ENCODE measurements at regions not wholly inside any gene's neighbourhood (a gene's known extent, or its start where the extent isn't known, plus 50 kb on each side); places are given as distances from the start of the nearest gene placed in this dataset.

DNA sequence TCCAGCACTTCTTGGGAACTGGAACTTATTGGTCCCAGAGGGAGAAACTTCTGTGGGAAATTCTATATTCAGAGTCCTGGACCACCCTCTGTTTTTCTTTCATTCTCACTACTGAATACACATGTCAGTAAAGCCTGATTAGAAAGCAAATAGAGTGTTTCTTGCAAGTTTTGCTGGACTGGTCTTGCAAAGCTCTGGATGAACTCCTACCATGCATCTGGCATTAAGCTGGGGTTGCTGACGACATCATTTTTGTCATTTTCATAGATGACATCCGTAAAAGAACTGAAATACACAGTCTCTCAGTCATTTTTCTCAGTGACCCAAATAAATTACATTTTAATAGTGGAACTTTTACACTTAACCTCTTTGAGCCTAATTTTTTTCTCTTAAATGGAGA, 283.2 kb downstream of the DMAC1 start:
- TF ChIP-seq CTCF (IDR thresholded peaks at IDR 0.05; ENCODE audit: insufficient read depth, low read depth, low read length, missing control alignments): no peak
- H3K4me3 ChIP-seq (ENCODE audit: low read depth, low read length): no peak overlapping the region
- no peak for DNase-seq (ENCODE audit: low read depth)

GRCh38 chr9:7510199-7510598, 289.4 kb downstream of the DMAC1 start:
- no peak overlapping the region for H3K4me3 ChIP-seq (ENCODE audit: low read depth, low read length)
- no peak for TF ChIP-seq CTCF (IDR thresholded peaks at IDR 0.05; ENCODE audit: insufficient read depth, low read depth, low read length, missing control alignments)
- no peak for DNase-seq (ENCODE audit: low read depth)

- TF ChIP-seq CTCF (IDR thresholded peaks at IDR 0.05; ENCODE audit: insufficient read depth, low read depth, low read length, missing control alignments): no peak
- no peak for DNase-seq (ENCODE audit: low read depth)
- H3K4me3 ChIP-seq (ENCODE audit: low read depth, low read length): no peak overlapping the region
Measured at GRCh38 chr9:7509576-7510145, 289.9 kb downstream of the DMAC1 start.

GRCh38 chr9:7508516-7508915, 291.1 kb downstream of the DMAC1 start:
- DNase-seq (ENCODE audit: low read depth): no peak
- H3K4me3 ChIP-seq (ENCODE audit: low read depth, low read length): no peak overlapping the region
- TF ChIP-seq CTCF (IDR thresholded peaks at IDR 0.05; ENCODE audit: insufficient read depth, low read depth, low read length, missing control alignments): no peak

GRCh38 chr9:7507566-7508270, 291.9 kb downstream of the DMAC1 start:
- no peak for DNase-seq (ENCODE audit: low read depth)
- H3K4me3 ChIP-seq (ENCODE audit: low read depth, low read length): no peak overlapping the region
- TF ChIP-seq CTCF (IDR thresholded peaks at IDR 0.05; ENCODE audit: insufficient read depth, low read depth, low read length, missing control alignments): no peak

DNA sequence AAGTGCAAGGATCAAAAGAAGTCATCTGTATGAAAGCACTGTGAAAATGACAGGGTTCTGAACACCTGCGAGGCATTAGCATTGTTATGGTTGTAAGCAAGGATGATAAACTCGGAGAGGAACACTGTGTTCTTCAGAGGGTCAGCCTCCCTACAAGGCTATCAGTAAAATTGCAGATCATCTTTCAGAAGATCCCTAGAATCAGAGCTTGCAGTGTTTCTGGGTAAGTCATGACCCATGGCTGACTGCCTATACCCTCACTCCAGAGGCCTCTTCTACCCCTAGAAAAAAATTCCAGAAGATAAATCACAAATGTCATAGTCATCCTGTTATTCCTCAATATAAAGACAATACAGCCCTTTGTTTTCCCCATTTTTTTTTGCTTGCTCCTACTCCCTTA, 292.6 kb downstream of the DMAC1 start:
- TF ChIP-seq CTCF (IDR thresholded peaks at IDR 0.05; ENCODE audit: insufficient read depth, low read depth, low read length, missing control alignments): no peak
- DNase-seq (ENCODE audit: low read depth): no peak
- no peak overlapping the region for H3K4me3 ChIP-seq (ENCODE audit: low read depth, low read length)

- DNase-seq (ENCODE audit: low read depth): no peak
- TF ChIP-seq CTCF (IDR thresholded peaks at IDR 0.05; ENCODE audit: insufficient read depth, low read depth, low read length, missing control alignments): no peak
- no peak overlapping the region for H3K4me3 ChIP-seq (ENCODE audit: low read depth, low read length)
Measured at GRCh38 chr9:7500521-7500920, 299.1 kb downstream of the DMAC1 start.
